Peyer's patch (tissue), 4 donors: ENCODE measurements at regions not wholly inside any gene's neighbourhood (a gene's known extent, or its start where the extent isn't known, plus 50 kb on each side); places are given as distances from the start of the nearest gene placed in this dataset.

Experiments used
- DNase-seq, 3 donors: peaks; one replicate each; pipeline ENCODE4 v3.0.0-alpha.2; 2017 to 2019
- H3K27ac ChIP-seq, 4 donors: fragments of 200-600 bp; sonication (generic); one replicate each; pipeline ENCODE4 v1.5.1; 2016 to 2019
- H3K27me3 ChIP-seq, 2 donors: fragments of 200-600 bp; sonication (generic); one replicate each; pipeline ENCODE4 v1.5.1; 2019
- H3K36me3 ChIP-seq, 3 donors: fragments of 200-600 bp; sonication (generic); one replicate each; pipeline ENCODE4 v1.5.1; 2016 to 2019
- H3K4me1 ChIP-seq, 4 donors: fragments of 200-600 bp; sonication (generic); one replicate each; pipeline ENCODE4 v1.5.1; 2016 to 2019
- H3K4me3 ChIP-seq, 4 donors: fragments of 200-600 bp; sonication (generic); 1 replicate in 3 of 4; 2 replicates in 1 of 4; pipeline ENCODE4 v1.5.1; 2016 to 2019; ENCODE audit warnings: mild to moderate bottlenecking in 1 of 4
- H3K9me3 ChIP-seq, 4 donors: fragments of 200-600 bp; sonication (generic); one replicate each; pipeline ENCODE4 v1.5.1; 2016 to 2019; ENCODE audit warnings: mild to moderate bottlenecking in 1 of 4
- POLR2A ChIP-seq, 2 donors: fragments of 450-650 bp; IDR thresholded peaks; one replicate each; pipeline ENCODE4 v1.5.1; 2017; ENCODE audit warnings: antibody characterized with exemption in 2 of 2, mild to moderate bottlenecking in 2 of 2, moderate library complexity in 2 of 2
- TF ChIP-seq, protein P1 (sequence below), 6 experiments: fragments of 450-650 bp in 4 of 6; fragments of 200-600 bp in 2 of 6; sonication (generic) in 1 of 6; IDR thresholded peaks; one replicate each; pipeline ENCODE4 v1.5.1; 2017 to 2019; ENCODE audit warnings: antibody characterized with exemption in 6 of 6, mild to moderate bottlenecking in 3 of 6, moderate library complexity in 1 of 6

DNA sequence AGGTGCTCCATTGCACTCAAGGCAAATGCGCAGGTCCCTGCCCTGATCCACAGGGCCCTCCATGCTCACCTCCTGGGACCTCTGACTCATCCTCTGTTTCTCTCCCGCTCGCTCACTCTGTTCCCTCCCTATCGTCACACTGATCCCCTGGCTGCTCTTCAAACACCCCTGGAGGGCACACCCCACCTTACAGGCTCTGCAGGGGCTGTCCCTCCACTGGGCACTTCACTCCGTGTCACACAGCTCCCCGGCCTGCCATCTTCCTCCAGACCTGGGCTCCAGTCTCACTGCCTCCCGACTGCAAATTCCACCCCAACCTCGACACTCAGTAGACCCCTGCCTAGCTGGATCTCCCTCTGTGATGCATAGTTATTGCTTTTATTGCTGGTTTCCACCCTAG lies 91.5 kb upstream of the PRDM11 start:
- Histone ChIP-seq H3K27ac (no peak overlapping the region), H3K4me3 (no peak overlapping the region), H3K27me3 (no peaks in the 10 kb centered on the region), H3K9me3 (no peaks in the 10 kb centered on the region), H3K4me1 (no peaks in the 10 kb centered on the region), H3K36me3 (no peaks in the 10 kb centered on the region)
- no peak for TF ChIP-seq POLR2A (IDR thresholded peaks at IDR 0.05)
- TF ChIP-seq, protein P1, sequence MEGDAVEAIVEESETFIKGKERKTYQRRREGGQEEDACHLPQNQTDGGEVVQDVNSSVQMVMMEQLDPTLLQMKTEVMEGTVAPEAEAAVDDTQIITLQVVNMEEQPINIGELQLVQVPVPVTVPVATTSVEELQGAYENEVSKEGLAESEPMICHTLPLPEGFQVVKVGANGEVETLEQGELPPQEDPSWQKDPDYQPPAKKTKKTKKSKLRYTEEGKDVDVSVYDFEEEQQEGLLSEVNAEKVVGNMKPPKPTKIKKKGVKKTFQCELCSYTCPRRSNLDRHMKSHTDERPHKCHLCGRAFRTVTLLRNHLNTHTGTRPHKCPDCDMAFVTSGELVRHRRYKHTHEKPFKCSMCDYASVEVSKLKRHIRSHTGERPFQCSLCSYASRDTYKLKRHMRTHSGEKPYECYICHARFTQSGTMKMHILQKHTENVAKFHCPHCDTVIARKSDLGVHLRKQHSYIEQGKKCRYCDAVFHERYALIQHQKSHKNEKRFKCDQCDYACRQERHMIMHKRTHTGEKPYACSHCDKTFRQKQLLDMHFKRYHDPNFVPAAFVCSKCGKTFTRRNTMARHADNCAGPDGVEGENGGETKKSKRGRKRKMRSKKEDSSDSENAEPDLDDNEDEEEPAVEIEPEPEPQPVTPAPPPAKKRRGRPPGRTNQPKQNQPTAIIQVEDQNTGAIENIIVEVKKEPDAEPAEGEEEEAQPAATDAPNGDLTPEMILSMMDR (IDR thresholded peaks at IDR 0.05): no peak
- no peak for DNase-seq

DNA sequence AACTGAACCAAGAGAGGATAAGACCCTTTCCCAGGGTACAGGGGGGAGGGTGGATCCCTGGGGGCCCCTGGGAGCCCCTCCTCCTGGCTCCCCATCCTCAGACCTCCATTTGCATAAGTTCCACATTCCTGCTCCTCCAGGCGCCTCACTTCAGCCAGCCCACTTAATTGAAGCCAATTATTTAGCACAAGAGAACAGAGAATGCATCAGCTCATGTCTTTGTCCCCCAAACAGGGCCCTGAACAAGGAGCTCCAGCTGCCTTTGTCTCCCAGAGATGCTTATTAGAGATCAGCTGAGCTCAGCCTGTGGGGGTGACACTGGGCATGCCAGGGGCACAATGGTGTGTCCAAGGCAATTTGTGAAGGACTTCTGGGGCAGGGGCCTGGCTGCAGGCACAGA lies 89.9 kb upstream of the PRDM11 start:
- Histone ChIP-seq H3K36me3 (no peaks in the 10 kb centered on the region), H3K4me3 (no peak overlapping the region), H3K27ac (no peak overlapping the region), H3K9me3 (no peaks in the 10 kb centered on the region), H3K4me1 (no peaks in the 10 kb centered on the region), H3K27me3 (no peaks in the 10 kb centered on the region)
- TF ChIP-seq, protein P1 (IDR thresholded peaks at IDR 0.05): no peak
- TF ChIP-seq POLR2A (IDR thresholded peaks at IDR 0.05): no peak
- no peak for DNase-seq

DNA sequence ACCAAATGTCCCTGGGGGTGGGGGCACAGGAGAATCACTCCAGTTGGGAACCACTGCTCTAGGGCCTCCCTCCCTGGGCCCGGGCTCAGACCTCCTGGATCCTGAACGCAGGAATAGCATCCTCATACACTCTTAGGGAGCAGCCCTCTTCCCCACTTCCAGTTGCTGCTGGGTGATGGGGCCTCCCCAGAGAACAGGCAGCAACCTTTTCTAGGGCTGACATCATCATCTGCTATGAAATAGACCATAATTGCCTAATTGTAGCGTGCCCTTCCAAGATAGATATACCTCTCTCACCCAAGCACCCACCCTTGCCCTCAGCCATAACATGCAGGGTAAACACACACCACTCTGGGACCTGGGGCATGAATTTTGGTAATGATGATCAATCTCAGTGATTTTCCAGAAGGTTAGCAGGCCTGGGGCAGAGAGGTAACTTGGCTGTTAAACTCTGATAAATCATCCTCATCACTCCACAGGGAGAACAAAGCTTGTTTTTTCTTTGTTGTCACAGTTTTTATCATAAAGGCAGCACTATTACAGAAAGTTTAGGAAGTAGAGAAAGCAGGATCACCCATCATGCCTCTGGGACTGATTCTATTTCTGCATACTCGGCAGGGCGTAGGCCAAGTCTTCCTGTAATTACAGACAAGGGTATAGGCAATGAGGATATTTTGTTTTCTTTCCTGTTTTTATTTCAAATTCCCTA lies 88.3 kb upstream of the PRDM11 start:
- TF ChIP-seq, protein P1 (IDR thresholded peaks at IDR 0.05): no peak
- TF ChIP-seq POLR2A (IDR thresholded peaks at IDR 0.05): no peak
- Histone ChIP-seq H3K4me3 (no peak overlapping the region), H3K36me3 (no peaks in the 10 kb centered on the region), H3K27me3 (no peaks in the 10 kb centered on the region), H3K27ac (no peak overlapping the region), H3K4me1 (no peaks in the 10 kb centered on the region), H3K9me3 (no peaks in the 10 kb centered on the region)
- no peak for DNase-seq

DNA sequence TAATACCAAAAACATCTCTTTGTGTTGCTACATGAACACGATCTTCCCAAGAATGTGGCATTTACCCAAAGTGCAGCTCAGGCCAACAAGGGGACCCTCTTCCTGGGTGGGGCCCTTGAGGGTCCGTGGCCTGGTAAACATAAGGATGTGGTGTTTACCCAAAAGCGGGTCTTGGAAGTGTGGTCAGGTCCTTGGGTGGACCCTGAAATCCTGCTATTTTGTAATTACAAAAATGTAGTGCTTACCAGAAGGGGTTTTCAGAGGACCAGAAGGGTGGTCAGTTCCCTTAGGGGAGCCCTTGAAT lies 87.8 kb upstream of the PRDM11 start:
- no peak for DNase-seq

DNA sequence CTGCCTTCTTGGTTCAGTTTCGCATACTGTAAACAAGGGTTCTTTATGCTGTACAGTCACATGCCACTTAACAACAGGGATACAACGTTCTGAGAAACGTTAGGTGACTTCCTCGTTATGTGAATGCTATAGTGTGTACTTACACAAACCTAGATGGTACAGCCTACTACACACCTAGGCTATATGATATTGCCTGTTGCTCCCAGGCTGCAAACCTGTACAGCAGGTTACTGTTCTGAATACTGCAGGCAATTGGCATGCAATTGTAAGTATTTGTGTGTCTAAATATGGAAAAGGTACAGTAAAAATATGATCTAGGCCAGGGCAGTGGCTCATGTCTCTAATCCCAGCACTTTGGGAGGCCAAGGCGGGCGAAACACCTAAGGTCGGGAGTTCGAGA lies 85.7 kb upstream of the PRDM11 start:
- no peak for DNase-seq
- TF ChIP-seq, protein P1 (IDR thresholded peaks at IDR 0.05): no peak
- no peak for TF ChIP-seq POLR2A (IDR thresholded peaks at IDR 0.05)

More for the DNA sequence above, 87.8 kb upstream of the PRDM11 start:
- H3K27ac ChIP-seq: no peak overlapping the region
- H3K4me1 ChIP-seq: no peaks in the 10 kb centered on the region
- H3K36me3 ChIP-seq: no peaks in the 10 kb centered on the region
- no peaks in the 10 kb centered on the region for H3K27me3 ChIP-seq
- no peak overlapping the region for H3K4me3 ChIP-seq
- no peaks in the 10 kb centered on the region for H3K9me3 ChIP-seq
- TF ChIP-seq POLR2A (IDR thresholded peaks at IDR 0.05): no peak
- TF ChIP-seq, protein P1 (IDR thresholded peaks at IDR 0.05): no peak

DNA sequence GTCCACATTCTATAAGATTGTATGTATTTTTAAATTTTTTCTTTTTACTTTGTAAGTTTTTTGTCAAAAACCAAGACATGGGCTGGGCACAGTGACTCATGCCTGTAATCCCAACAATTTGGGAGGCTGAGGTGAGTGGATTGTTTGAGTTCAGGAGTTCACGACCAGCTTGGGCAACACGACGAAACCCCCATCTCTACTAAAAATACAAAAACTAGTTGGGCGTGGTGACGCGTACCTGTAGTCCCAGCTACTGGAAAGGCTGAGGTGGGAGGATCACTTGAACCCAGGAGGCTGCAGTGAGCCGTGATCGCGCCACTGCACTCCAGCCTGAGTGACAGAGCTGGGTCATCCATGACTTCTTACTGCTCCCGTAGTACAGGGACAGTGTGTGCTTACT lies 84.8 kb upstream of the PRDM11 start:
- no peak for DNase-seq
- H3K27me3 ChIP-seq: no peaks in the 10 kb centered on the region
- H3K27ac ChIP-seq: no peak overlapping the region
- no peaks in the 10 kb centered on the region for H3K36me3 ChIP-seq
- H3K4me3 ChIP-seq: no peak overlapping the region
- no peak for TF ChIP-seq POLR2A (IDR thresholded peaks at IDR 0.05)
- TF ChIP-seq, protein P1 (IDR thresholded peaks at IDR 0.05): no peak
- H3K4me1 ChIP-seq: no peaks in the 10 kb centered on the region
- no peaks in the 10 kb centered on the region for H3K9me3 ChIP-seq

More for the DNA sequence above, 85.7 kb upstream of the PRDM11 start:
- H3K4me1 ChIP-seq: no peaks in the 10 kb centered on the region
- no peaks in the 10 kb centered on the region for H3K36me3 ChIP-seq
- no peak overlapping the region for H3K4me3 ChIP-seq
- H3K27ac ChIP-seq: no peak overlapping the region
- H3K27me3 ChIP-seq: no peaks in the 10 kb centered on the region
- H3K9me3 ChIP-seq: no peaks in the 10 kb centered on the region
